ENCODE measurements at regions not wholly inside any gene's neighbourhood (a gene's known extent, or its start where the extent isn't known, plus 50 kb on each side); places are given as distances from the start of the nearest gene placed in this dataset.

GRCh38 chr17:56674401-56674925, 81.0 kb downstream of the NOG start:
- H3K27me3 ChIP-seq (ENCODE audit: control insufficient read depth, insufficient read depth, low read length) = peaks cover 40% of the 10 kb centered on the region
- H3K9me3 ChIP-seq (ENCODE audit: control insufficient read depth, low read depth, low read length) = no peaks in the 10 kb centered on the region
- no peaks in the 10 kb centered on the region for H3K4me1 ChIP-seq (ENCODE audit: control insufficient read depth, insufficient read depth, low read length)
- no CpG with 5 or more reads among the region's 1 CpG for WGBS (ENCODE audit: insufficient coverage, low lambda C conversion rate)
- no peak for DNase-seq
- no peak overlapping the region for H3K4me3 ChIP-seq (ENCODE audit: low read length)
- no peak overlapping the region for H3K27ac ChIP-seq (ENCODE audit: low read length)
- H3K36me3 ChIP-seq (ENCODE audit: control insufficient read depth, insufficient read depth, low read length) = no peaks in the 10 kb centered on the region

GRCh38 chr17:56675876-56676660, 82.6 kb downstream of the NOG start:
- no peak overlapping the region for H3K27ac ChIP-seq (ENCODE audit: low read length)
- no peaks in the 10 kb centered on the region for H3K36me3 ChIP-seq (ENCODE audit: control insufficient read depth, insufficient read depth, low read length)
- DNase-seq = no peak
- H3K9me3 ChIP-seq (ENCODE audit: control insufficient read depth, low read depth, low read length) = no peaks in the 10 kb centered on the region
- H3K4me3 ChIP-seq (ENCODE audit: low read length) = no peak overlapping the region
- no CpG with 5 or more reads among the region's 1 CpG for WGBS (ENCODE audit: insufficient coverage, low lambda C conversion rate)
- no peaks in the 10 kb centered on the region for H3K4me1 ChIP-seq (ENCODE audit: control insufficient read depth, insufficient read depth, low read length)
- peaks cover 52% of the 10 kb centered on the region for H3K27me3 ChIP-seq (ENCODE audit: control insufficient read depth, insufficient read depth, low read length)

- H3K4me1 ChIP-seq (ENCODE audit: control insufficient read depth, insufficient read depth, low read length) = no peaks in the 10 kb centered on the region
- H3K9me3 ChIP-seq (ENCODE audit: control insufficient read depth, low read depth, low read length) = no peaks in the 10 kb centered on the region
- H3K27me3 ChIP-seq (ENCODE audit: control insufficient read depth, insufficient read depth, low read length) = peaks cover 56% of the 10 kb centered on the region
- DNase-seq = no peak
- no CpG with 5 or more reads among the region's 1 CpG for WGBS (ENCODE audit: insufficient coverage, low lambda C conversion rate)
- no peak overlapping the region for H3K4me3 ChIP-seq (ENCODE audit: low read length)
- H3K36me3 ChIP-seq (ENCODE audit: control insufficient read depth, insufficient read depth, low read length) = no peaks in the 10 kb centered on the region
- no peak overlapping the region for H3K27ac ChIP-seq (ENCODE audit: low read length)
Observed at GRCh38 chr17:56676810-56677209, 83.3 kb downstream of the NOG start.

- no peaks in the 10 kb centered on the region for H3K36me3 ChIP-seq (ENCODE audit: control insufficient read depth, insufficient read depth, low read length)
- H3K27ac ChIP-seq (ENCODE audit: low read length) = no peak overlapping the region
- peaks cover 56% of the 10 kb centered on the region for H3K27me3 ChIP-seq (ENCODE audit: control insufficient read depth, insufficient read depth, low read length)
- no peaks in the 10 kb centered on the region for H3K9me3 ChIP-seq (ENCODE audit: control insufficient read depth, low read depth, low read length)
- peak in 1 of 2 donors; percentile 7 for DNase-seq
- no peaks in the 10 kb centered on the region for H3K4me1 ChIP-seq (ENCODE audit: control insufficient read depth, insufficient read depth, low read length)
- no CpG with 5 or more reads among the region's 37 CpGs for WGBS (ENCODE audit: insufficient coverage, low lambda C conversion rate)
- H3K4me3 ChIP-seq (ENCODE audit: low read length) = no peak overlapping the region
Observed at GRCh38 chr17:56678249-56679114, 85.0 kb downstream of the NOG start.

- Histone ChIP-seq H3K9me3 (ENCODE audit: control insufficient read depth, low read depth, low read length) (no peaks in the 10 kb centered on the region), H3K4me1 (ENCODE audit: control insufficient read depth, insufficient read depth, low read length) (no peaks in the 10 kb centered on the region), H3K27ac (ENCODE audit: low read length) (no peak overlapping the region), H3K4me3 (ENCODE audit: low read length) (no peak overlapping the region), H3K36me3 (ENCODE audit: control insufficient read depth, insufficient read depth, low read length) (no peaks in the 10 kb centered on the region), H3K27me3 (ENCODE audit: control insufficient read depth, insufficient read depth, low read length) (peaks cover 60% of the 10 kb centered on the region)
- DNase-seq = peak in 1 of 2 donors; percentile 15
- WGBS (ENCODE audit: insufficient coverage, low lambda C conversion rate) = 0% methylated on average over 7 of the region's 12 CpGs
Observed at GRCh38 chr17:56679115-56679776, 85.7 kb downstream of the NOG start.

- Histone ChIP-seq H3K4me3 (ENCODE audit: low read length) (no peak overlapping the region), H3K36me3 (ENCODE audit: control insufficient read depth, insufficient read depth, low read length) (no peaks in the 10 kb centered on the region), H3K9me3 (ENCODE audit: control insufficient read depth, low read depth, low read length) (no peaks in the 10 kb centered on the region), H3K27me3 (ENCODE audit: control insufficient read depth, insufficient read depth, low read length) (peaks cover 61% of the 10 kb centered on the region), H3K27ac (ENCODE audit: low read length) (no peak overlapping the region), H3K4me1 (ENCODE audit: control insufficient read depth, insufficient read depth, low read length) (no peaks in the 10 kb centered on the region)
- no peak for DNase-seq
- WGBS (ENCODE audit: insufficient coverage, low lambda C conversion rate) = 100% methylated on average over 1 of the region's 6 CpGs
Observed at GRCh38 chr17:56679777-56680422, 86.4 kb downstream of the NOG start.

GRCh38 chr17:56680676-56681075, 87.2 kb downstream of the NOG start:
- H3K27me3 ChIP-seq (ENCODE audit: control insufficient read depth, insufficient read depth, low read length) = peaks cover 55% of the 10 kb centered on the region
- no CpG with 5 or more reads among the region's 3 CpGs for WGBS (ENCODE audit: insufficient coverage, low lambda C conversion rate)

GRCh38 chr17:56681561-56682266, 88.2 kb downstream of the NOG start:
- Histone ChIP-seq H3K4me3 (ENCODE audit: low read length) (no peak overlapping the region), H3K27me3 (ENCODE audit: control insufficient read depth, insufficient read depth, low read length) (peaks cover 48% of the 10 kb centered on the region), H3K36me3 (ENCODE audit: control insufficient read depth, insufficient read depth, low read length) (no peaks in the 10 kb centered on the region), H3K4me1 (ENCODE audit: control insufficient read depth, insufficient read depth, low read length) (no peaks in the 10 kb centered on the region), H3K27ac (ENCODE audit: low read length) (no peak overlapping the region), H3K9me3 (ENCODE audit: control insufficient read depth, low read depth, low read length) (no peaks in the 10 kb centered on the region)
- WGBS (ENCODE audit: insufficient coverage, low lambda C conversion rate) = no CpG with 5 or more reads among the region's 3 CpGs
- no peak for DNase-seq

More at GRCh38 chr17:56680676-56681075, 87.2 kb downstream of the NOG start:
- no peak for DNase-seq
- Histone ChIP-seq H3K36me3 (ENCODE audit: control insufficient read depth, insufficient read depth, low read length) (no peaks in the 10 kb centered on the region), H3K9me3 (ENCODE audit: control insufficient read depth, low read depth, low read length) (no peaks in the 10 kb centered on the region), H3K4me1 (ENCODE audit: control insufficient read depth, insufficient read depth, low read length) (no peaks in the 10 kb centered on the region), H3K4me3 (ENCODE audit: low read length) (no peak overlapping the region), H3K27ac (ENCODE audit: low read length) (no peak overlapping the region)

GRCh38 chr17:56688151-56688550, 94.7 kb downstream of the NOG start:
- no peaks in the 10 kb centered on the region for H3K9me3 ChIP-seq (ENCODE audit: control insufficient read depth, low read depth, low read length)
- no peak for DNase-seq
- no CpG with 5 or more reads among the region's 1 CpG for WGBS (ENCODE audit: insufficient coverage, low lambda C conversion rate)
- peaks cover 7% of the 10 kb centered on the region for H3K27me3 ChIP-seq (ENCODE audit: control insufficient read depth, insufficient read depth, low read length)
- H3K4me1 ChIP-seq (ENCODE audit: control insufficient read depth, insufficient read depth, low read length) = no peaks in the 10 kb centered on the region
- H3K36me3 ChIP-seq (ENCODE audit: control insufficient read depth, insufficient read depth, low read length) = no peaks in the 10 kb centered on the region
- no peak overlapping the region for H3K4me3 ChIP-seq (ENCODE audit: low read length)
- H3K27ac ChIP-seq (ENCODE audit: low read length) = no peak overlapping the region
